HEK293 (cell line): ENCODE measurements at regions not wholly inside any gene's neighbourhood (a gene's known extent, or its start where the extent isn't known, plus 50 kb on each side); places are given as distances from the start of the nearest gene placed in this dataset.
"Not testable (repeated sequence)": the region's sequence is repeated elsewhere in the genome, so short reads cannot be mapped to it uniquely, and the experiment has no call there.

Experiments
- CTCF ChIA-PET: fragments of 350-600 bp; formaldehyde crosslinking; extraction: SDS; loops from one replicate; lab custom pipeline; 2021; ENCODE audit warnings: antibody characterized with exemption; lab: Yijun Ruan, JAX
- POLR2A ChIA-PET: fragments of 300-600 bp; formaldehyde crosslinking; extraction: SDS; loops from one replicate; lab custom pipeline; 2020; ENCODE audit warnings: antibody characterized with exemption, inconsistent platforms; lab: Yijun Ruan, JAX
- H3K27ac ChIP-seq: fragments of 200-500 bp; sonication (Bioruptor generic); 2 replicates; pipeline ENCODE4 v1.5.1; 2014; ENCODE audit warnings: low read depth, low read length, control low read depth, inconsistent platforms; ENCODE audit errors: extremely low read depth
- H3K36me3 ChIP-seq, 2 experiments: fragments of 200-500 bp in 1 of 2; sonication (Bioruptor generic) in 1 of 2; 1 replicate in 1 of 2; 2 replicates in 1 of 2; pipeline ENCODE4 v1.5.1; 2014 to 2017; ENCODE audit warnings: inconsistent platforms in 2 of 2, low read length in 2 of 2; ENCODE audit not compliant: control insufficient read depth in 2 of 2, insufficient read depth in 1 of 2
- H3K4me1 ChIP-seq: fragments of 200-500 bp; sonication (Bioruptor generic); 2 replicates; pipeline ENCODE4 v1.5.1; 2014; ENCODE audit warnings: mild to moderate bottlenecking, low read length, inconsistent platforms; ENCODE audit not compliant: control insufficient read depth, insufficient read depth
- H3K4me3 ChIP-seq: 2 replicates; pipeline ENCODE4 v1.5.1; 2011; ENCODE audit warnings: low read depth, mild to moderate bottlenecking, control low read depth, low read length, moderate library complexity
- H3K9me3 ChIP-seq: fragments of 200-500 bp; sonication (Bioruptor generic); 2 replicates; pipeline ENCODE4 v1.5.1; 2014; ENCODE audit warnings: low read depth, low read length, inconsistent platforms; ENCODE audit not compliant: control insufficient read depth, insufficient read depth
- TCF7L2 ChIP-seq: IDR thresholded peaks from 2 replicates; pipeline ENCODE4 v1.6.1; 2011; ENCODE audit warnings: low read depth, mild to moderate bottlenecking, inconsistent platforms, low read length, moderate library complexity, borderline replicate concordance
- YY2 ChIP-seq: fragments of 450-650 bp; formaldehyde crosslinking; IDR thresholded peaks from 2 replicates; pipeline ENCODE4 v1.5.1; 2016; ENCODE audit warnings: missing biosample characterization, missing genetic modification characterization
- ZBTB1 ChIP-seq: fragments of 450-650 bp; formaldehyde crosslinking; IDR thresholded peaks from 2 replicates; pipeline ENCODE4 v1.5.1; 2016; ENCODE audit warnings: missing biosample characterization, missing genetic modification characterization
- ZNF114 ChIP-seq: fragments of 450-650 bp; formaldehyde crosslinking; IDR thresholded peaks from 2 replicates; pipeline ENCODE4 v1.5.0; 2017; ENCODE audit warnings: missing biosample characterization, missing genetic modification characterization
- ZNF24 ChIP-seq: fragments of 450-650 bp; formaldehyde crosslinking; IDR thresholded peaks from 2 replicates; pipeline ENCODE4 v1.5.1; 2016; ENCODE audit warnings: missing biosample characterization, missing genetic modification characterization
- ZNF311 ChIP-seq: fragments of 450-650 bp; formaldehyde crosslinking; IDR thresholded peaks from 2 replicates; pipeline ENCODE4 v1.5.1; 2017; ENCODE audit warnings: missing biosample characterization, missing genetic modification characterization, borderline replicate concordance
- ZNF324 ChIP-seq: fragments of 450-650 bp; formaldehyde crosslinking; IDR thresholded peaks from 2 replicates; pipeline ENCODE4 v1.5.1; 2016; ENCODE audit warnings: missing biosample characterization, missing genetic modification characterization
- ZNF48 ChIP-seq: fragments of 450-650 bp; formaldehyde crosslinking; IDR thresholded peaks from 2 replicates; pipeline ENCODE4 v1.5.1; 2016; ENCODE audit warnings: missing biosample characterization, missing genetic modification characterization
- ZNF561 ChIP-seq: fragments of 450-650 bp; IDR thresholded peaks from 2 replicates; pipeline ENCODE4 v1.5.1; 2018; ENCODE audit warnings: missing biosample characterization, missing genetic modification characterization, borderline replicate concordance
- ZNF585B ChIP-seq: fragments of 450-650 bp; formaldehyde crosslinking; IDR thresholded peaks from 2 replicates; pipeline ENCODE4 v1.5.1; 2016; ENCODE audit warnings: missing biosample characterization, missing genetic modification characterization
- ZNF629 ChIP-seq: fragments of 450-650 bp; formaldehyde crosslinking; IDR thresholded peaks from 2 replicates; pipeline ENCODE4 v1.5.1; 2017; ENCODE audit warnings: missing biosample characterization, missing genetic modification characterization
- ZNF707 ChIP-seq: fragments of 450-650 bp; formaldehyde crosslinking; IDR thresholded peaks from 2 replicates; pipeline ENCODE4 v1.5.1; 2016; ENCODE audit warnings: missing biosample characterization, missing genetic modification characterization
- ZNF830 ChIP-seq: fragments of 450-650 bp; IDR thresholded peaks from 2 replicates; pipeline ENCODE4 v1.5.0; 2018; ENCODE audit warnings: missing biosample characterization, missing genetic modification characterization, low read depth, mild to moderate bottlenecking, moderate library complexity
- ZXDB ChIP-seq: fragments of 450-650 bp; formaldehyde crosslinking; IDR thresholded peaks from 2 replicates; pipeline ENCODE4 v1.5.1; 2016; ENCODE audit warnings: missing biosample characterization, missing genetic modification characterization
- TF ChIP-seq, protein P1 (sequence below): IDR thresholded peaks from 2 replicates; pipeline ENCODE4 v1.6.1; 2011; ENCODE audit warnings: mild to moderate bottlenecking, low read depth, low read length, borderline replicate concordance
- TF ChIP-seq, protein P2 (sequence below): fragments of 450-650 bp; formaldehyde crosslinking; IDR thresholded peaks from 2 replicates; pipeline ENCODE4 v1.5.1; 2016; ENCODE audit warnings: missing biosample characterization, missing genetic modification characterization
- TF ChIP-seq, protein P3 (sequence below): fragments of 450-650 bp; formaldehyde crosslinking; IDR thresholded peaks from 2 replicates; pipeline ENCODE4 v1.5.1; 2017; ENCODE audit warnings: missing biosample characterization, missing genetic modification characterization
- TF ChIP-seq, protein P4 (sequence below): sonication (generic); formaldehyde crosslinking; IDR thresholded peaks from 2 replicates; pipeline ENCODE4 v1.8.1; 2022; ENCODE audit warnings: mild to moderate bottlenecking, moderate library complexity, missing genetic modification reagents

DNA sequence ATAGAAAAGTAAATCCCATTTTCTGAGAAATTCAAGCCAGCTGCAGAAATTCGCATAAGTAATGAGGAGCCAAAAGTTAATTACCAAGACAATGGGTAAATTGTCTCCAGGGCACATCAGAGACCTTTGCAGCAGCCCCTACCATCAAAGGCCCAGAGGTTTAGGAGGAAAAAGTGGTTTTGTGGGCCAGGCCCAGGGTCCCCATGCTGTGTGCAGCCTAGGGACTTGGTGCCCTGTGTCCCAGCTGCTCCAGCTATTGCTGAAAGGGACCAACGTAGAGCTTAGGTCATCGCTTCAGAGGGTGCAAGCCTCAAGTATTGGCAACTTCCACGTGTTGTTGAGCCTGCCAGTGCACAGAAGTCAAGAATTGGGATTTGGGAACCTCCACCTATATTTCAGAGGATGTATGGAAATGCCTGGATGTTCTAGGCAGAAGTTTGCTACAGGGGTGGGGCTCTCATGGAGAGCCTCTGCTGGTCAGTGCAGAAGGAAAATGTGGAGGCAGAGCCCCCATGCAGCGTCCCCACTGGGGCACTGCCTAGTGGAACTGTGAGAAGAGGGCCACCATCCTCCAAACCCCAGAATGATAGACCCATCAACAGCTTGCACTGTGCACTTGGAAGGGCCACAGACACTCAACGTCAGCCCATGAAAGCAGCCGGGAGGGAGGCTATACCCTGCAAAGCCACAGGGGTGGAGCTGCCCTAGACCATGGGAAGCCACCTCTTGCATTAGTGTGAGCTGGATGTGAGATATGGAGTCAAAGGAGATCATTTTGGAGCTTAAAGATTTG is 731.3 kb upstream of the GRAMD2B start:
- H3K4me1 ChIP-seq, H3K4me3 ChIP-seq, POLR2A ChIA-PET, H3K27ac ChIP-seq, CTCF ChIA-PET, H3K36me3 ChIP-seq, H3K9me3 ChIP-seq: not testable (repeated sequence)
- TF ChIP-seq ZNF585B (tag by site-specific recombination): peak; percentile 58
- TF ChIP-seq, all 188 proteins: peak for 1; not testable (repeated sequence) for 187

DNA sequence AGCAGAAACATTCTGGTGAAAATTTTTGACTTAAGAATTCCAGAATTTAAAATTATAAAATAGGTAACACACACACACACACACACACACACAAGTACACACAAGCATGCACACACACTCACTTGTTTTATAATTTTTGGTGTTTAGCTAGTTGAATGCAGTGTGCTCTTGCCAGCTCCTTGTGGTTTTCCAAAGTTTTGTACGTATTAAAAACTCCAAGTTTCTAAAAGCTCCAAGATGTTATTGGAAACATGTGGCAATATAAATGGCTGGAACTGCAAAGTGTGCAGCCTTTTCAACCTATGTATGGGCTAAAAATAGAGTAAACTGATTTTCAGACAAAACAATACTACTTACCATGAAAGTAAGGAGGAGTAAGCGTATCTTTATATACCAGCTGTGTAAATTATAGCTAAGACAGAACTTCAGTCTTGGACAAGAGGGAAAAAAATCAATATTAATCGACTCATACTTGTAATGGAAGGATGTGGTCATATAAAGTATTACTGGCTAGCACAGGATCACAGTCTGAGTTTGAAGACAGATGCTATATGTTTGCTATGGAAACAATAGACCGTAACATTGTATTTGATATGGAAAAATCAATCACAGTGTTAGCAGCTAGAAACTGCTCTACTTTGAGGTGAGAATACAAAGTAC is 727.1 kb upstream of the GRAMD2B start:
- ChIA-PET POLR2A (no interaction called here), CTCF (interaction anchor here (0.5 kb wide), 1 partner anchor 1503 kb away, joined by 5 read pairs; no protein-coding TSS in a partner anchor)
- Histone ChIP-seq H3K36me3 (no peaks in the 10 kb centered on the region), H3K27ac (no peak overlapping the region), H3K4me1 (peaks cover 10% of the 10 kb centered on the region), H3K4me3 (no peak overlapping the region), H3K9me3 (no peaks in the 10 kb centered on the region)
- no peak for TF ChIP-seq YY2 (tag by site-specific recombination)
- TF ChIP-seq ZNF707: no peak
- no peak for TF ChIP-seq ZNF311 (tag by site-specific recombination)
- no peak for TF ChIP-seq ZNF830
- TF ChIP-seq ZNF561: no peak
- TF ChIP-seq, protein P1, sequence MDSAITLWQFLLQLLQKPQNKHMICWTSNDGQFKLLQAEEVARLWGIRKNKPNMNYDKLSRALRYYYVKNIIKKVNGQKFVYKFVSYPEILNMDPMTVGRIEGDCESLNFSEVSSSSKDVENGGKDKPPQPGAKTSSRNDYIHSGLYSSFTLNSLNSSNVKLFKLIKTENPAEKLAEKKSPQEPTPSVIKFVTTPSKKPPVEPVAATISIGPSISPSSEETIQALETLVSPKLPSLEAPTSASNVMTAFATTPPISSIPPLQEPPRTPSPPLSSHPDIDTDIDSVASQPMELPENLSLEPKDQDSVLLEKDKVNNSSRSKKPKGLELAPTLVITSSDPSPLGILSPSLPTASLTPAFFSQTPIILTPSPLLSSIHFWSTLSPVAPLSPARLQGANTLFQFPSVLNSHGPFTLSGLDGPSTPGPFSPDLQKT: no peak
- TF ChIP-seq ZNF114: no peak
- TF ChIP-seq, protein P2, sequence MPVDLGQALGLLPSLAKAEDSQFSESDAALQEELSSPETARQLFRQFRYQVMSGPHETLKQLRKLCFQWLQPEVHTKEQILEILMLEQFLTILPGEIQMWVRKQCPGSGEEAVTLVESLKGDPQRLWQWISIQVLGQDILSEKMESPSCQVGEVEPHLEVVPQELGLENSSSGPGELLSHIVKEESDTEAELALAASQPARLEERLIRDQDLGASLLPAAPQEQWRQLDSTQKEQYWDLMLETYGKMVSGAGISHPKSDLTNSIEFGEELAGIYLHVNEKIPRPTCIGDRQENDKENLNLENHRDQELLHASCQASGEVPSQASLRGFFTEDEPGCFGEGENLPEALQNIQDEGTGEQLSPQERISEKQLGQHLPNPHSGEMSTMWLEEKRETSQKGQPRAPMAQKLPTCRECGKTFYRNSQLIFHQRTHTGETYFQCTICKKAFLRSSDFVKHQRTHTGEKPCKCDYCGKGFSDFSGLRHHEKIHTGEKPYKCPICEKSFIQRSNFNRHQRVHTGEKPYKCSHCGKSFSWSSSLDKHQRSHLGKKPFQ (tag by site-specific recombination): no peak
- TF ChIP-seq ZXDB (tag by site-specific recombination): no peak
- TF ChIP-seq, protein P3, sequence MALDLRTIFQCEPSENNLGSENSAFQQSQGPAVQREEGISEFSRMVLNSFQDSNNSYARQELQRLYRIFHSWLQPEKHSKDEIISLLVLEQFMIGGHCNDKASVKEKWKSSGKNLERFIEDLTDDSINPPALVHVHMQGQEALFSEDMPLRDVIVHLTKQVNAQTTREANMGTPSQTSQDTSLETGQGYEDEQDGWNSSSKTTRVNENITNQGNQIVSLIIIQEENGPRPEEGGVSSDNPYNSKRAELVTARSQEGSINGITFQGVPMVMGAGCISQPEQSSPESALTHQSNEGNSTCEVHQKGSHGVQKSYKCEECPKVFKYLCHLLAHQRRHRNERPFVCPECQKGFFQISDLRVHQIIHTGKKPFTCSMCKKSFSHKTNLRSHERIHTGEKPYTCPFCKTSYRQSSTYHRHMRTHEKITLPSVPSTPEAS (tag by site-specific recombination): no peak
- no peak for TF ChIP-seq ZNF24 (tag by site-specific recombination)
- TF ChIP-seq, protein P4, sequence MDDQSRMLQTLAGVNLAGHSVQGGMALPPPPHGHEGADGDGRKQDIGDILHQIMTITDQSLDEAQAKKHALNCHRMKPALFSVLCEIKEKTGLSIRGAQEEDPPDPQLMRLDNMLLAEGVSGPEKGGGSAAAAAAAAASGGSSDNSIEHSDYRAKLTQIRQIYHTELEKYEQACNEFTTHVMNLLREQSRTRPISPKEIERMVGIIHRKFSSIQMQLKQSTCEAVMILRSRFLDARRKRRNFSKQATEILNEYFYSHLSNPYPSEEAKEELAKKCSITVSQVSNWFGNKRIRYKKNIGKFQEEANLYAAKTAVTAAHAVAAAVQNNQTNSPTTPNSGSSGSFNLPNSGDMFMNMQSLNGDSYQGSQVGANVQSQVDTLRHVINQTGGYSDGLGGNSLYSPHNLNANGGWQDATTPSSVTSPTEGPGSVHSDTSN (CRISPR knock-in tag): no peak
- TF ChIP-seq ZNF324 (tag by site-specific recombination): no peak
- no peak for TF ChIP-seq TCF7L2
- TF ChIP-seq ZNF48 (tag by site-specific recombination): no peak
- TF ChIP-seq ZNF629 (tag by site-specific recombination): no peak
- TF ChIP-seq ZBTB1: no peak
